A673 (cell line): ENCODE measurements at regions not wholly inside any gene's neighbourhood (a gene's known extent, or its start where the extent isn't known, plus 50 kb on each side); places are given as distances from the start of the nearest gene placed in this dataset.

Experiments
- BruUV-seq: library from RNA; stranded (reverse); fragments of 400-500 nt; replicated peaks from 2 replicates; lab custom pipeline; 2021; lab: Mats Ljungman, UMichigan
- CTCF ChIA-PET: fragments of 300-600 bp; sonication (Branson Sonifier 250); formaldehyde crosslinking; loops from one replicate; lab custom pipeline; 2022; ENCODE audit warnings: antibody characterized with exemption; lab: Charles Lee
- POLR2A ChIA-PET: fragments of 300-600 bp; sonication (Branson Sonifier 250); formaldehyde crosslinking; loops from one replicate; lab custom pipeline; 2022; ENCODE audit warnings: antibody characterized with exemption; ENCODE audit not compliant: low non-redundant PET; lab: Charles Lee
- DNase-seq: peaks from one replicate; pipeline ENCODE4 v3.0.0-alpha.2; 2015; ENCODE audit warnings: low spot score
- H3K27ac ChIP-seq: fragments of 200-600 bp; sonication (generic); 2 replicates; pipeline ENCODE4 v1.5.1; 2016; ENCODE audit warnings: mixed run types, low read depth, mild to moderate bottlenecking, mixed read lengths, antibody characterized with exemption, low read length; ENCODE audit not compliant: poor library complexity, severe bottlenecking
- H3K27me3 ChIP-seq: fragments of 200-600 bp; sonication (generic); replicated peaks from 2 replicates; pipeline ENCODE4 v1.6.1; 2017; ENCODE audit warnings: mixed run types, low read depth, mild to moderate bottlenecking, mixed read lengths, antibody characterized with exemption, low read length; ENCODE audit not compliant: insufficient read depth, poor library complexity
- H3K36me3 ChIP-seq: fragments of 200-600 bp; sonication (generic); 2 replicates; pipeline ENCODE4 v1.6.1; 2016; ENCODE audit warnings: mixed run types, mild to moderate bottlenecking, mixed read lengths, antibody characterized with exemption, low read length; ENCODE audit not compliant: insufficient read depth, poor library complexity, severe bottlenecking
- H3K4me1 ChIP-seq: fragments of 200-600 bp; sonication (generic); 2 replicates; pipeline ENCODE4 v1.6.1; 2017; ENCODE audit warnings: mixed run types, mild to moderate bottlenecking, mixed read lengths, antibody characterized with exemption, low read length; ENCODE audit not compliant: insufficient read depth, poor library complexity, severe bottlenecking
- H3K4me3 ChIP-seq: fragments of 200-600 bp; sonication (generic); 2 replicates; pipeline ENCODE4 v1.5.1; 2016; ENCODE audit warnings: low read depth, mixed run types, mild to moderate bottlenecking, mixed read lengths, low read length; ENCODE audit not compliant: poor library complexity, severe bottlenecking
- H3K9me3 ChIP-seq: fragments of 200-600 bp; sonication (generic); 2 replicates; pipeline ENCODE4 v1.6.1; 2016; ENCODE audit warnings: mixed run types, low read depth, mild to moderate bottlenecking, mixed read lengths, antibody characterized with exemption, low read length; ENCODE audit not compliant: poor library complexity, severe bottlenecking
- CTCF ChIP-seq: fragments of 300-800, 200-600 bp; sonication (generic); conservative IDR thresholded peaks from 2 replicates; pipeline ENCODE4 v1.5.1; 2017; ENCODE audit warnings: low read depth, mild to moderate bottlenecking, antibody characterized with exemption, low read length, moderate library complexity, mixed read lengths
- EZH2 ChIP-seq: fragments of 200-600 bp; sonication (generic); IDR thresholded peaks from 2 replicates; pipeline ENCODE4 v1.6.1; 2017; ENCODE audit warnings: borderline replicate concordance, low read depth, mild to moderate bottlenecking, mixed read lengths, antibody characterized with exemption, low read length; ENCODE audit not compliant: poor library complexity, severe bottlenecking
- intact Hi-C: fragments of 100-400 bp; cut with micrococcal nuclease; formaldehyde crosslinking; loops from one replicate; pipeline ENCODE4 v1.10.0; 2022; ENCODE audit not compliant: unreplicated experiment

DNA sequence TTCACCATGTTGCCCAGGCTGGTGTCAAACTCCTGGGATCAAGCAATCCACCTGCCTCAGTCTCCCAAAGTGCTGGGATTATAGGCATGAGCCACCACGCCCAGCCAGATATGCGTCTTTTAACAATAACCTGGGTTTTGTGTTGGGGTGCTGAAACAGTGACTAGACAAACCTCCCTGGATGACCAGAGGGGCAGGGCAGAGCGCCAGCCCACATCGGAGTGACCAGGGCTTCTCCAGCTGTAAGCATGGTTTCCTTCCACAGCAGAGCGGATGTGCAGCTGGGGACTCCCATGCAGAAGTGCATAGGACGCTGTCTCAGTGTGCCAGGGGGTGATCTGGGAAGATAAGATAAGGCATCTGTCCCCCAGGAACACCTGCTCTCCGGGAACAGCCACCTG is 244.9 kb downstream of the IRX2 start:
- intact Hi-C loops = no loop called here
- no peak for TF ChIP-seq EZH2
- no peak for DNase-seq
- POLR2A ChIA-PET = no interaction called here
- Histone ChIP-seq H3K36me3 (no peaks in the 10 kb centered on the region), H3K4me1 (no peaks in the 10 kb centered on the region), H3K27me3 (no peaks in the 10 kb centered on the region), H3K27ac (no peak overlapping the region), H3K4me3 (no peak overlapping the region), H3K9me3 (peaks cover 36% of the 10 kb centered on the region)
- CTCF ChIA-PET = no interaction called here
- no TSS peak for BruUV-seq

GRCh38 chr5:2505217-2505616 is 246.3 kb downstream of the IRX2 start:
- H3K27ac ChIP-seq = no peak overlapping the region
- H3K4me3 ChIP-seq = no peak overlapping the region
- H3K27me3 ChIP-seq = no peaks in the 10 kb centered on the region
- intact Hi-C loops = no loop called here
- peaks cover 39% of the 10 kb centered on the region for H3K9me3 ChIP-seq
- ChIA-PET POLR2A (no interaction called here), CTCF (no interaction called here)
- no peaks in the 10 kb centered on the region for H3K36me3 ChIP-seq
- no peak for TF ChIP-seq EZH2
- TF ChIP-seq CTCF = no peak
- no peaks in the 10 kb centered on the region for H3K4me1 ChIP-seq
- BruUV-seq = no TSS peak
- no peak for DNase-seq

DNA sequence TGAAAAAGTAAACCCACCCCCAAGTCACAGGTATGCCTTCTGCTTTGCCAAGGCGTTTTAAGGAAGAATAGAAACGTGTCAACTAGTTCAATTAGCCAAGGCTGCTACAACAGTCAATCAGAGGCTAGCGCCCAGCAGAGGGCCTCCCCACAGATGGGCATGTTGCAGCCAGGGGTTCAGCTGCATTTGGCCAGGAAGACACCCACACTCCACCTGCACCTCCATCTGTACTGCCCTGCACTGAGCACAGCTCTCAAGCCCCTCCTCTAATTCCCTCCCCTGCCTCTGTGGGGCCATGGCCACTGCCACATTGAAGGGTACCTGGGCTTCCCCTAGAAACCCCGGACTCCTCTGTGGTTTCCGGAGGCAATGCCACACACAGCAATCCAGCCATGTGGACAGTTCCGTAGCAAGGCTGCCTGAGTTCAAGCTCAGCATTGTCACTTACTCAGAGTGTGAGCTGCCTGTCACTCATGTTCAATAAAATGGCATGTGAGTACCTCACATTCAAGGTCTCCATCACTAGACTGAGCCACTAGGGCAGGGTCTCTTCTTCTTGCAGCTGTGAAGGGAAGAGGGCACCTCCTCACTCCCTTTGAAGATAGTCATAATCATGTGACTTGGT is 248.4 kb downstream of the IRX2 start:
- DNase-seq = no peak
- H3K4me3 ChIP-seq = no peak overlapping the region
- ChIA-PET CTCF (no interaction called here), POLR2A (no interaction called here)
- H3K27me3 ChIP-seq = no peaks in the 10 kb centered on the region
- intact Hi-C loops = no loop called here
- H3K27ac ChIP-seq = no peak overlapping the region
- no TSS peak for BruUV-seq
- peaks cover 46% of the 10 kb centered on the region for H3K9me3 ChIP-seq
- H3K36me3 ChIP-seq = no peaks in the 10 kb centered on the region
- H3K4me1 ChIP-seq = no peaks in the 10 kb centered on the region
- TF ChIP-seq CTCF (no peak), EZH2 (no peak)

DNA sequence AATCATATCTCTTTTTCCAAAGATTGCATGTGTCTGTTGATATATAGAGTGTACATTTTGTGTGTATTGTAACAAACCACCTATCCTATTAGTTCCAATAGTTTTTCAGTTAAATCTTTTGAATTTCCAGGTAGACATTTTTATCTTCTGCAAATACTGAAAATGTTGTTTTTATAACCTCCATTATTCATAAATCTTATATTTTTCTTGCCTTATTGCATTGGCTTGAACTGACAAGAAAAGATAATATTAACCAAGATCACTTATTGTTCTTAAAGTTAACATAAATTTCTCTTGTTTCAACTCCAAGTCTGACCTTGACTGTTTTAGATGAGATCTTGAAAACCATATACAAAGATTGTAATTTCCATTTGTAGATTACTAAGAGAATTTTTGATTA is 251.6 kb downstream of the IRX2 start:
- Histone ChIP-seq H3K27ac (no peak overlapping the region), H3K27me3 (no peaks in the 10 kb centered on the region), H3K9me3 (peaks cover 65% of the 10 kb centered on the region), H3K4me1 (no peaks in the 10 kb centered on the region), H3K36me3 (no peaks in the 10 kb centered on the region), H3K4me3 (no peak overlapping the region)
- BruUV-seq = no TSS peak
- DNase-seq = no peak
- ChIA-PET POLR2A (no interaction called here), CTCF (no interaction called here)
- intact Hi-C loops = no loop called here
- TF ChIP-seq CTCF (no peak), EZH2 (no peak)
